NCI-H748 treated with DMSO at 0.1 percent for 48 hours (cell line): ENCODE measurements at regions not wholly inside any gene's neighbourhood (a gene's known extent, or its start where the extent isn't known, plus 50 kb on each side); places are given as distances from the start of the nearest gene placed in this dataset.

Experiments
- DNase-seq: peaks from one replicate; lab custom pipeline; 2025; lab: John Stamatoyannopoulos, UW

DNA sequence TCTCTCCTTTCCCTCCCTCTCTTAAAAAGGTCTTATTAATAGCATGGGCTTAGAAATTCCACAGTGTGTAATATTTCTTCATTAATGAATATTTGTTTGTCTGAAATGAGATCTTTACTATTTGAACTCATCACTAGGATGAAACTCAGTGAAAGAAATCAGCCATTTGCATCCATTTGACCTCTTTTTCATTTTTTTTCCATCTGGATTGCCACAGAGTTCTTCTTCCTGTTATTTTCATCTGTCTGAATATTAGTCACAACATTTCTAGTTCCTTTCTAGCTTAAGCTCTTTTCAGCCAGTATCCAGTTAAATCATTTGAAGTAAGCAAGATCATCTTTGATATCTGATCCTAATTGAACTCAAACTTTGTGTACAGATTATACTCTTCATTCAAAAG, 69.2 kb upstream of the PLS3 start:
- DNase-seq: no peak

DNA sequence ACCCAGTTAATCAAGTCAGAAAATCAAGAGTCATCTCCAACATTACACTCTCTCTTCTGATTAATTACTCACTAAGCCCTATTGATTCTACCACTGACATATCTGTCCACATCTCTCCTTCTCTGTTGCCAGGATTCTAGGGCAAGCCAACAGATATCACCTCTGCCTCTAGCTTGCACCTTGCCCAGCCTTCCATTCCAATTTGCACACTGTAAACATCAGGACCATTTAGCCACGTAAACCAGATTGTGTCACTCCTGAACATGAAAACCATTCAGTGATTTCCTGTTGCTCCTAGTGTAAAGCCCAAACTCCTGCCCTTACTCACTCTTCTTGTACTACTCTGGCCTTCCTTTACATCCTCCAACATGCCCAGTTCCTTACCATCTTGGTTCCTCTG, 68.0 kb upstream of the PLS3 start:
- DNase-seq: peak; percentile 13

DNA sequence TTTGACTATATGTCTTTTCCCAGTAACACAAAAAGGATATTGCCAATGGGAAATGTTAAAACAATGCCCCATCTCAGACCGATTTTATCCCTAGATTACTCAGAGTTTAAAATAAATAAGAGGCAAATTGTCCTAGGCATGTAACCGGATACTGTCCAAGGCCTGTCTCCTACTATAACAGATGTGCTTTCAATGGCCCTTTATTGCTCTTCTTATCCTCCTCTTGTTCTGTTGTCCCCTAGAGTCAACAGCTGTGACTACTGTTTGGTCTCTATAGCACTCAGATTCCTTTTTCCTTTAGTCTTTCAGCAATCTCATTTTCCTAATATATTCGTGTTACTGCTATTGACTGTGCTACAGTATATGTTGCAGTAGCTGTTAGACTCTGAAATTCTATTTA, 66.8 kb upstream of the PLS3 start:
- peak; percentile 84 for DNase-seq

DNA sequence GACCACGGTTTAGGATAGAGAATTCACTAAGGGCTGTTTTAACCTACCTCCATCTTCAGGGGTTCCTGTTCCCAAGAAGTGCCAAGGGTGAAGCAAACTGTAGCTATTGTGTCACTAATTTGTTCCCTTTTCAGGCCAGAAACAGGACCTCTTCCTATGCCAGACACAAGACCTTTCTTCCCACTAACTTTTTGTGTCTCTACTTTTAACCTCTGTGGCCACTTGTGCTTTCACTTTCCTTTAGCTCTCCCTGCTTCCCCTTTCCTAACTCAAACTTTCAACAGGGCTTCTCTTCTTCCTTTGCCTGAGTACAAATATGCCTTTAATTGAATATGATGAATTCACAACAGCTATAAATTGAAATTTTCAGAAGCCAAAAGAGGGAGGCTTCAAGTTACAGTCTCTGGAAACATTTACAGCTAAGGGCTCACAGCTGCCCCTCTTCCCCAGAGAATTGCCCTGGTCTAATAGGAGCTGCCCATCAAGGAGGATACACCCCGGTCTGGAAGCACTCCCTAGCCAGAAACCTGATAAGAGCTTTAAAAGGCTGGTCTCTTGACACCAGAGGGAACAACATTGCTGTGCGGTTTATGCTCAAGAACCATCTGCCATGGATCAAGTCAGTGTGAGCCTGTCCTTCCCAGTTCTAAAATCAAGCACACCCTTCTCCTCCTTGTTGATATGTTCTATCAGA, 61.7 kb upstream of the PLS3 start:
- no peak for DNase-seq

DNA sequence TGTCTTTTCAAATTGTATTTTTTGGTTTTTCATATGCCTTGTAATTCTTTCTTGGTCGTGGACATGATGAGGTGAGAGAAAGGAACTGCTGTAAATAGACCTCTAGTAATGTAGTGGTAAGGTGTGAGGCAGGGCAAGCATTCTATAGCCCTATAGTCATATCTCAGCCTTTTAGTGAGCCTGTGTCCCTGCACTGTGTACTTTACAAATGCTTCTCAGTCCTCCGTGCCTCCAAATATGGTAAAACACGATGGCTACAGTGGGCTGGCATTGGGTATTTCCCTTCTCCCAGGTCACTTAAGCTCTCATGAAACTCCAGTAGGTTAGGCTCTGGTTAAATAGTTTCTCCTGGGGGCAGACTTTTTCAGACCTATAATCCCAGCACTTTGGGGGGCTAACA, 57.9 kb upstream of the PLS3 start:
- DNase-seq: no peak

DNA sequence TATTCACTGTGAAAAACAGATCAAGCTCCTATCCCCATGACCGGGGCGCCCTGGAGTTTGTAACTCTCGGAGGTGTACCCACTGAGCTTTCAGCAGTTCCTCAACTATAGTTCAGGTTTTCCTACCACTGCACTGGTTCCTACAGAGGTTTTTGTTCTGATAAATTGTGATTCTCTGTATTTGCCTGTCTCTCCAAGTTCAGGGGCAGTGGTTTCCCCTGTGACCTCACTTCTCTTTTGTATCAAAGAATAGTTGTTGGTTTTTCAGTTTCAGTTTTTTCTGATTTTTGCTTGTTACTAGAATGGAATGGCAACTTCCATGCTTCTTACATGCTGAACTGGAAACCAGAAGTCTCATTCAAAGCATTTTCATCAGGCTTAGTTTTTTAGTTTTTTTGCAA, 56.8 kb upstream of the PLS3 start:
- no peak for DNase-seq
